GM04503 (cell line): ENCODE measurements at regions not wholly inside any gene's neighbourhood (a gene's known extent, or its start where the extent isn't known, plus 50 kb on each side); places are given as distances from the start of the nearest gene placed in this dataset.
"Not testable (repeated sequence)": the region's sequence is repeated elsewhere in the genome, so short reads cannot be mapped to it uniquely, and the experiment has no call there.

Source experiments
- DNase-seq: peaks from one replicate; pipeline ENCODE4 v3.0.0-alpha.2; 2012; ENCODE audit warnings: low read depth

DNA sequence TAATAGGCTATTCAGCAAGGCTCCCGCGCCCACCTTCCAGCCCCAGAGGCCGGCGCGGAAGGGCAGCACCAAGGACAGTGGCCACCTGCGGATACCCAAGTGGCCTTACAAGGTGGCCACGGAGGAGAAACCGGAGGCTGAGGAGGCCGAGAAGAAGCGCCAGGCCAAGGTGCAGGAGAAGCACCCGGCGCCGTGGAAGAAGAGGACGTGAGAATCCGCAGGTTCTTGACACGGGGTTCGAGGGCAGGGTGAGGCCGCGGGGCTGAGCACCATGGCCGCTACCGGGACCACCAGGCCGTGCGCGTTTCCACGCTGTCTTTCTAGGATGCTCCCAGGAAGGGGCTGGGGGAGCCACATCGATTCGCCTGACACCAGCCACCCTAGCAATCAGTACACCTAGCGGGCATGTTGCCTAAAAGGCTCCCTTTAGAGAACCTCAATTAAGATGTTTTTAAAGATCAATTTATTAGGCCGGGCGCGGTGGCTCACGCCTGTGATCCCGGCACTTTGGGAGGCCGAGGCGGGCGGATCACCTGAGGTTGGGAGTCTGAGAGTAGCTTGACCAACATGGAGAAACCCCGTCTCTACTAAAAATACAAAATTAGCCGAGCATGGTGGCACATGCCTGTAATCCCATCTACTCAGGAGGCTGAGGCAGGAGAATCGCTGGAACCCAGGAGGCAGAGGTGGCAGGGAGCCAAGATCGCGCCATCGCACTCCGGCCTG lies 134.3 kb upstream of the OR4C13 start:
- DNase-seq = not testable (repeated sequence)

DNA sequence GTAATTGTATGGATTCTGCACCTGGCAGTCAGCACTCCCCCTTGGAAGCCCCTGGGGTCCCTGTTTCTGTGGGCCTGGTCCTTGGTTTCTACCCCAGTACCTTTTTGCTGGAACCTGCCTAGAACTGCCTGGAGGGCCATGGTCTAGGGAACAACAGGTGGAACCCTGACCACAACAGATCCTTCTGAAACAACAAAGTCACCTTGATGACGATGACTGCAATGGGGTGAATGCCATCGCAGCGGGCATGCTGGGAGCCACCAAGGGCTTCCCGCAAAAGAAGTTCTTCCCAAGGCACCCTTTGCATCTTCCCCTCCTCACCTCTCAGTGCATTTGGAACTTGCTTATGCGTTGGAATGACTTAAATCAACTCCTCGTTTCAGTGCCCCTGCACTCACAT lies 129.0 kb upstream of the OR4C13 start:
- not testable (repeated sequence) for DNase-seq

DNA sequence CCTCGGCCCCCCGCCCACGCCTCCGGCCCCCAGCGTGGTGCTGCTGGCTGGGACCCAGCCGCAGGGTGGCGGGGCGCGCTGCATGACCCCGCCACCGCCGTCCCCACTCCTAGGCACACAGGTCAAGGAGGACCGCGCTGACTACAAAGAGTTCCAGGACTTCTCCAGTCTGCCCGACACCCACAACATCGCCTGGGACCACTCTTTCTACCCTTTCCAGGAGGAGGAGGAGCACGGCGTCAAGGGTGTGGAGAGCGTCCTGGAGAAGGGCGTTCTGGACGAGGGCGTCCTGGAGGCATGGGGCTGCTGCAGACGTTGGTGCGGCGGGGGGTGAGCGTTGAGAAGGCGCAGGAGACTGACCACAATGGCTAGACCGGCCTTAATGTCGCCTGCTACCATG lies 101.7 kb upstream of the OR4C13 start:
- DNase-seq = not testable (repeated sequence)

DNA sequence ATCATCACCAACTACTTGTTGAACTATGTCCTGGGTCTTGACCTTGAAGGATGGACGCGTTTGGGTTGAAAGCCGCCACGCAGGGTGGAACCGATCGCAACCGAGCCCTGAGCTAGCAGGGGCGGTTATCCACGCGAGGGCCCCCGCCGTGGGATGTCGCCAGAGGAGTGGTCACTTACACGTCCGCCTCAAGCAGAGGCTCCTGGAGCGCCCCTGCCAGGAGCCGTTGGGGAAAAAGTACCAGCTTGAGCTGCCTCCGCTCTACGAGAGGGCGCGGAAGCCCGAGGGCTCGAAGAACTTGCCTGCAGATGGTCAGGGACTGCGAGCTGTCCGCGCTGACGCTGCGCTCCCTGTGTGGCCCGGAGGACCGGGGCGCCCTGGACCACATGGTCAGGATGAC lies 100.7 kb upstream of the OR4C13 start:
- no peak for DNase-seq

DNA sequence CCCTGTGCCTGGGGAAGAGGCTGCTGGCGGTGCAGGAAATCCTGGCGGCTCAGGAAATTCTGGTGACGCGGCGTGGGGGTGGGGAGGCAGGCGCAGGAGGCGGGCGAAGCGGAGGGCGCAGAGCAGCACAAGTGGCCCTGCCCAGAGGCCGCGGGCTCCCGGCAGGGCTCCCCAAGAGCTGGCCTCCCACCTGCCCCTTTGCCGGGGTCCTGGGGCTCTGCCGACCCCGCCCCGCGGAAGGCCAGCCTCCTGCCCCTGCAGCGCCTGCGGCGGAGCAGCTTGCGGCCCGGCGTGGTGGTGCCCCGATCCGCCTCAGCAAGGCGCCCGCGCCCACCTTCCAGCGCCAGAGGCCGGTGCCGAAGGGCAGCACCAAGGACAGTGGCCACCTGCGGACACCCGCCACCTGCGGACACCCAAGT lies 100.2 kb upstream of the OR4C13 start:
- no peak for DNase-seq

DNA sequence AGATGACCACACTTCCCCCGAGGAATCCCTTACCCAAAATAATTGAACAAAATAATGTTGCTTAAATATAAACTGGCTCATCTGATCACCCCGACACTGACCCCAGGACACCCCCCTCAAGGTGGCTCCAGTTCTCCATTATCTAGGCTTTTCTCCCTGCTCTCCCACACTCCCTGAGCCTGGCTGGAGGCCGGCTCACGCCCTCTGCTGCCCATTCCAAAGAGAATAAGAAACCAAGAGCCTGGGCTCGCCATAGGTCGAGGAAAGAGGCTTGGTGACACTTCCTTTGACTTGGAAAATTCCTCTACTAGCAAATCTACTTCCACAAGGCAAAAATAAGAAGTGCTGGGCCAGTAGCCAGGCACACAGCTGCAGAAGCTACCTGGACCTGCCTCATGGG lies 63.3 kb upstream of the OR4C13 start:
- not testable (repeated sequence) for DNase-seq

DNA sequence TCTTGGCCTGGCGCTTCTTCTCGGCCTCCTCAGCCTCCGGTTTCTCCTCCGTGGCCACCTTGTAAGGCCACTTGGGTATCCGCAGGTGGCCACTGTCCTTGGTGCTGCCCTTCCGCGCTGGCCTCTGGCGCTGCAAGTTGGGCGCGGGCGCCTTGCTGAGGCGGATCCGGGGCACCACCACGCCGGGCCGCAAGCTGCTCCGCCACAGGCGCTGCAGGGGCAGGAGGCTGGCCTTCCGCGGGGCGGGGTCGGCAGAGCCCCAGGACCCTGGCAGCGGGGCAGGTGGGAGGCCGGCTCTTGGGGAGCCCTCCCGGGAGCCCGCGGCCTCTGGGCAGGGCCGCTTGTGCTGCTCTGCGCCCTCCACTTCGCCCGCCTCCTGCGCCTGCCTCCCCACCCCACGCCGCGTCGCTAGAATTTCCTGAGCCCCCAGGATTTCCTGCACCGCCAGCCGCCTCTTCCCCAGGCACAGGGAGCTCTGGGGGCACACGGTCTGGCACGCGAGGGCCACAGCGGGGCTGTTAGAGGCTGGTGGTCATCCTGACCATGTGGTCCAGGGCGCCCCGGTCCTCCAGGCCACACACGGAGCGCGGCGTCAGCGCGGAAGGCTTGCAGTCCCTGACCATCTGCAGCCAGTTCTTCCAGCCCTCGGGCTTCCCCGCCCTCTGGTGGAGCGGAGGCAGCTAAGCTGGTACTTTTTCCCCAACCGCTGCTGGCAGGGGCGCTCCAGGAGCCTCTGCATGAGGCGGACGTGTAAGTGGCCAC lies 60.1 kb upstream of the OR4C13 start:
- not testable (repeated sequence) for DNase-seq

DNA sequence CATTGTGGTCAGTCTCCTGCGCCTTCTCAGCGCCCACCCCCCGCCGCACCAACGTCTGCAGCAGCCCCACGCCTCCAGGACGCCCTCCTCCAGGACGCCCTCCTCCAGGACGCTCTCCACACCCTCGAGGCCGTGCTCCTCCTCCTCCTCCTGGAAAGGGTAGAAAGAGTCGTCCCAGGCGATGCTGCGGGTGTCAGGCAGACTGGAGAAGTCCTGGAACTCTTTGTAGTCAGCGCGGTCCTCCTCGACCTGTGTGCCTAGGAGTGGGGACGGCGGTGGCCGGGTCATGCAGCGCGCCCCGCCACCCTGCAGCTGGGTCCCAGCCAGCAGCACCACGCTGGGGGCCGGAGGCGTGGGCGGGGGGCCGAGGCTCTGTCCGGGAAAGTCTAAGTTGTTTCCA lies 58.7 kb upstream of the OR4C13 start:
- DNase-seq = not testable (repeated sequence)
